Epidermal melanocyte (primary cell): ENCODE measurements at regions not wholly inside any gene's neighbourhood (a gene's known extent, or its start where the extent isn't known, plus 50 kb on each side); places are given as distances from the start of the nearest gene placed in this dataset.

ENCODE experiments used
- DNase-seq: peaks from one replicate; pipeline ENCODE4 v3.0.0; 2011; ENCODE audit warnings: low spot score; ENCODE audit not compliant: insufficient read length

DNA sequence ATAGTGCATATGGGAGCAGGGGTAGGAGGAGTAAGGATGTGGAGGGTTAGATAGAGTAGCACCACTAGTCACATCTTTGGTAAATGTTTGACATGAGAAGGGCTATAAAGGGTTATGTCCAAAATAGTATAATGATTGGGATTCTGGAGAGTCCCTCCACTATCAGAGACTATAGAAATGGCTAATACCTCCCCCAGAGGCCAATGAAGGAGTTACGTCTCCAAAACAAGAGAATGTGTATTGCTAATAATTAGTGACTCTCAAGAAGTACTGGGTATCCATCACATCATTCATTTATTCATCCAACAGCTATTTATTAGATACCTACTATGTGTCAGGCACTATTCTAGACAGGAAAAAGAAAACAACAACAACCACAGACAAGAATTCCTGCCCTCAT, 203.7 kb upstream of the UMPS start:
- DNase-seq, result no peak

DNA sequence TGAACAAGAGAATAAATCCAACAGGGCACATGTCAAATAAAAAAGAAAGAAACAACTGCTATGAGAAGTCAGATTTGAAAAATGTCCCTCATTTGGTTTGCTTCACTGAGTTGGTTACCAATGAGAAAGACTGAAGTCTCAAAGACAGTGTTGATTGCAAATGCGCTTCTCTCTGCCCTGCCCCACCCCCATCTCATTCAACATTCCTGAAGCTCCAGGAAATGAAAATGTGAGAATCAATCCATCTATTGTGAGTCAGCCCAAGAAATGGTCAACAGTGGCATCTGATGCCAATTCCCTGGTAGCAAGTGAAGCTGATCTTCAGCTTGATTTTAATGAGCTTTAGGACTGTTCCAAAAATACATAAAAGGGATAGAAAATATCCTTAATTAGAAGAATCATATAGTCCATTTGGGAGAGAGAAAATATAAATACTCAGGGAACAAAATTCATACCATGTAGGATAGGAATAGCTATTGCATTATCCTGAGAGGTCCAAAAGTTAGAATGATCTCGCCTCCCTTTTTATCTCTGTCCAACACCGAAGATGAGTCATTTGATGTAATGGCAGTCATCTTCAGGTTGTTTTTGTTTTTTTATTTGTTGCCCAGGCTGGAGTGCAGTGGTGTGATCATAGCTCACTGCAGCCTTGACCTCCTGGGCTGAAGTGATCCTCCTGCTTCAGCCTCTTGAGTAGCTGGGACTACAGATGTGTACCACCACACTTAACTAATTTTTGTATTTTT, 200.3 kb upstream of the UMPS start:
- peak; percentile 64 for DNase-seq

DNA sequence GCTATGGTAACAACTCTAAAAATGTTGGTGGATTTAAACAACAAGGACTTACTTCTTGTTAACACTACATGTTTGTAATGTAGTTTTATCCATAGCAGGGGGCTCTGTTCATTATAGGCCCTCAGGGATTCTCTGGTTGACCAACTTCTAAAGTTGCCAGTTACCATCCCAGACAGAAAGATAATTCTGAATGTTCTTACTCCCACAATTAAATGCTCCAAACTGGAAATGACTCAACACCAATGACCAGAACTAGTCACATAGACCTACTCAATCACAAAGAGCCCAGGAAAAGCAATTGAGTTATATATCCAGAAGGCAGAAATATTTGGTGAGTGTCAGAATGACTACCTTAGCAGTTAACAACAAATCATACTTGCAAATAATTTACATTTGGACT, 199.3 kb upstream of the UMPS start:
- DNase-seq, result no peak

DNA sequence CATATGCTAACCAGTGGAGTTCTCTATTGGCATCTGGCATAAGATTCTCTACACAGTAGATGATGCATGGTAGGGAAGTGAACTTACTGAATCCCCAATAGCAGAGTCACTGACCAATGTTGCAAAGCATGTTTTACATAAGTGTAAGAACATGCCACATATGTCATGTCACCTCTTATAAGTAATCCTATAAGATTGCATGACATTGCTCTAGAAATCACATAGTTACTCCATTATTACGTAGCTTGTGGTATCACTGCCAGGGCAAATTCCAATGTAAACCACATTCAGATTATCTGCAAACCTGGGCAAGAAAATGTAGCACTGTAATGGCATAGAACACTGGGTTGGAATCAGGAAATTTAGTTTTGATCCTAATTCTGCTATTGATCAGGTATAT, 198.2 kb upstream of the UMPS start:
- DNase-seq, result no peak

DNA sequence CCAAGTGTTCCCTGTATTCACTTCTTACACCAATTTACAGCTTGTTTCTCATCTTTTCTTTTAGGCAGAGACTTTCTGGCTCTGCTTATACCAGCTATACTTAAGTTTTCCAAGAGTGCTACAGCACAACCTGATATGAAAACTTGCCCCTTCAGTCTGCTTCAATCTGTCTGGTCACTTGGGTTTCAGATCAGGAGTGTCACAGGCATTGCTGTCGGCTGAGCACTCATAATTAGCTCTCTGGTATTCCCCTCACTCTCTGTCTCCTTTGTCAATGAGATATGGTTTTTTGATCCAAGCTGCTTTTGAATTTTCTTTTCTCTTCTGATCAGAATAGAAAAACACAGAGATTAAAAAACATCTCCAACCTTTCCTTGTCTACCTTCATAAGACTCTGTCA, 194.9 kb upstream of the UMPS start:
- DNase-seq, result no peak

DNA sequence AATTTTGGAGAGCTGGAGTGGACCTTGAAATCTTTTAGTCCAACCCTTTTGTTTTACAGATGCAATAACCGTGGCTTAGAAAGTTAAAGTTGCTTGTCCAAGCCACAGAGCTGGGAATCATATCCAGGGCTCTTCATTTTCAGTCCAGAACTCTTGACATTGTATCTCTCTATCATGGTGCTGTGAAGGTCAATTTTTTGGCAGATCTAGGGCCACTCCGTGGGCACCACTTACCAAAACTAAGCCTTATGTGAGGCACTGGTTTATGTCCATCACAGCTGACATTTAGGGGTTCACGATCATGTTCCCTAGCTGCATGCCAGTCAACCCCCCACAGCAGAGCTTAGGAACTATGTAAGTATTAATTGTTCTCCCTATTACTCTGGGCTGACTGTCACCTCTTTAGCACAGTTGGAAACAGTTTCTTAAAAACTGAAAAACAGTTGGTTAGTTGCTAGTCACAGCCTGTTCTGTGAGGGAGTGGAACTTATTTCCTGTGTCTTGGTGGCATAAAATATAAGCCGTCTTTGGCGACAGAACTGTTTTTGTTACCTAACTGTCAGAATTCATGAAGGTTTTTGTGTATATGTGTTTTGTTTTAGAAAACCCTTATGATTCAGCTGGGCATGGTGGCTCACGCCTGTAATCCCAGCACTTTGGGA, 189.6 kb upstream of the UMPS start:
- DNase-seq, result no peak

DNA sequence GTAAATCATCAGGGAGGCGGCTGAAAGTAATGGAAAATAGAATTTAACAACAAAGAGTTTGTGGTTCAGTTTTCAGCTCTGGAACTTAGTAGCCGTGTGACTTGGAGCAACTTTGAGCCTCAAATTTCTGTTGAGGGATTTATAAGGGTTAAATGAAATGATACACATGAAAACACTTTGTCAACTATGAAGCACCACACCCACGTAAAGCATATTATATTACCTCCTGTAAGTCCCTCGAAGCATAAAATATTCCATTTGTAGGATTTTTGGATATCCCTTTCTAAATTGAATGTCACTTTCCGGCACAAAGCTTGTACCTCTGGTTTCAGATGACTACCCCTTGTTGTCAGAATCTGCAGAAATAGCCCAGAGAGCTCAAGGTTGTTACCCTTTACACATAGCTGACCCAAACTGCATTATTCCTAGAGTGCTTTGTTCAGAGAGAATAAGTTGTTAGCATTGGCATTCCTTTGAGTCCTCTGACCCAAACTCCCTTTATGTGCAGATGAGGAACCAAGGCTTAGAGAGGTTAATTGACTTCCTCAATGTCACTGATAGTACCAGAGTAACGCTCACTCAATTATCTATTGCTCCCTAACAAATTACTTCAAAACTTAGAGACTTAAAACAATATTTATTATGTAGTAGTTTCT, 187.9 kb upstream of the UMPS start:
- DNase-seq, result no peak

DNA sequence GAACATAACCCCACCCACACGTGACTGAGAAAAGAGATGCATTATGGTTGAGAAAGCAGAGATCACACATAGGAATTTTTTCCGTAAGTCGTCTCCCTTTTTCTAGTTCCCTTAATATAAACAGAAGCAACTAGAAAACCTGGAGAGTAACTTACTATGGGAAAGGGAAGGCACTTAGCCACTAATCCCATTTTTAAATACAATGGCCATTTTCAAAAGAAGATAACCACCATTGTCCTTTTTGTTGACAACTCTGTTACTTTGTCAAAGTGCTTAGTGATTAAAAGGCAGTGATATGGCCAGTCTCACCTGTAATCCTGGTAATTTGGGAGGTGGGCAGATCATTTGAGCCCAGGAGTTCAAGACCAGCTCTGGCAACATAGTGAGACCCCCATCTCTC, 184.4 kb upstream of the UMPS start:
- no peak for DNase-seq

DNA sequence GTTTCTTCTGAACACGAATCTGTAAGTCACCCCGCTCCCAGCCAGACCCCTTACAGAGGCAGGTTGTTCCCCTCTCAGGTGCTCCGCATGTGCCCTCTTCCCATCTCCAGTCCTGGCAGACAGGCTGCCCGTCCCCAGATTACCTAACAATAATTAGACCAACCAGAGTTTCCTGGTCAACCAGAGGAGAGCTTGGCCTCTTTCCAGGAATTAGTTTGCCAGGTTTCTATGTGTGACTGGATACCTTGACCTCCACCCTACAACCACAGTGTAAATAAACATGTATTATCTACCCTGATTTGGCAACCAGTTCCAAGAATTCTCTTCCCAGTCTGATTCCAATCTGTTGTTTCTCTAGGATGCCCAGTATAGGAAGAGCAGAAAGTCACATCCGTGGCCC, 178.0 kb upstream of the UMPS start:
- no peak for DNase-seq

DNA sequence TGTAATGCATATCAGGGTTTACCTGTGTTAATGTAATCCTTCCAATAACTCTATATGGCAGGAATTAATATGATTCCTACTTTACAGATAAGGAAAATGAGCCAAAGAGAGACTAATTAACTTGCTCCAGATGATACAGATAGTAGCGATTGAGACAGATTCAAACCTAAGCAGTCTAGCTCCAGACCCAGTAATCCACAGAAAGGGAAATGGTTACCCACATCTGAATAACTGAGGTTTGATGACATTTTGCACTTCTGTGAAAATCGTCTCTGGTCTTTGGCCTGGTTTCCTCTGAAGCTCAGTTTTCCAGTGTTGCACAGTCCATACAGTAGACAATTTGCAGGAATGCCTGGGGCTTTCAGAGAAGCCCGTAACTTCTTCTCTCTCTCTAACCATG, 177.1 kb upstream of the UMPS start:
- DNase-seq, result no peak

DNA sequence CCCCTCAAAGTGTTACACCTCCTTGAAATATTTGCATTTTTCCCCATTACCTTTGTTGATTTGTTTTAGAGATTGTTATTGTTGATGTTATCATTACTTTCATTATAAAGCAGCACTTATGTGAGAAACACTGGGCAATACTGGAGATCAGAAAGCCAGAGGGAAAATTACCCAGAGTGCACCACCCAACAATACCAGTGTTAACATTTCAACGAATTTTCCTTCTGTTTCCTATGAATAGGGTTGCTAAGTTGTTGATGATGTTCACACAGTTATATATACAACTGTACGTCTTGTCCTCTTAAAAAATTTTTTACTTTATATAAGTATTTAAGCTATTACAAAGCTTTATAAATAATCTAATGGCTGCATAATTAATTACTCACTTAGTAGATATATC, 173.6 kb upstream of the UMPS start:
- no peak for DNase-seq

DNA sequence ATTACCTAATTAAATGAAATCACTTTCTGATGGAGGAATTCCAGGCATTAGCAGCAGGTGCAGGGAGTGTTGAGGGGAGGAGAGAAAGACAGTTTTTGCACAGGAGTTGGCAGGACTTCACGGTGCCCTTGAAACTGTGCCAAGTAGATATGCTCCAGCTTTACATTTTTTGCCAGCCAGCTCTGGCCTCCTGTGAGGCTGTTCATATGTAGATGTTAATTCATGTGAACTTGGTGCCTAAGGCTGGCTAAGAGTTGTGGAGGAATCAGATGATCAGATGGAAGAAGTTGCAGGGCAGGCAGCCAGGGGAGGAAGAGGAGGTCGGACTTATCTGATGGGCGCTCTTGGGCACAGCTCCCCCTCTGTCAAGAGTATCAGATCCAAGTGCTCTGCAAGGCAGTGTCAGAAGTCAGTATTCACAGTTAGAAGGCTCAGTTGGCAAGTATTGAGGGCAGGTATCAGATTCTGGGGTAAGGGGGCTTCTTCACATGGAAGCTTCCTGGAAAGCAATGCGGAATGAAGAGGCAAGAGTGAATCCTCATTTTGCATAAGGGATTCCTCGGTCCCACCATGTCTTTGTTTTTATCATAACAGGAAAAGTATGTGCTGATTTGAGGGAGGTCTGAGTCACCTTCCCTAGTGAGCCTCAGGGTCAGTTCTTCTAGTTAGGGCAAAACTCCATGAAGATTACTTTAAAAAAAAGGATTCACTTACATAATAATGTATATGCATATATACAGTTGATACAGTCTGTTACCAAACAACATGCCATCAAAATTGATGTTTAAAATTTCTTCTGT, 172.6 kb upstream of the UMPS start:
- no peak for DNase-seq

DNA sequence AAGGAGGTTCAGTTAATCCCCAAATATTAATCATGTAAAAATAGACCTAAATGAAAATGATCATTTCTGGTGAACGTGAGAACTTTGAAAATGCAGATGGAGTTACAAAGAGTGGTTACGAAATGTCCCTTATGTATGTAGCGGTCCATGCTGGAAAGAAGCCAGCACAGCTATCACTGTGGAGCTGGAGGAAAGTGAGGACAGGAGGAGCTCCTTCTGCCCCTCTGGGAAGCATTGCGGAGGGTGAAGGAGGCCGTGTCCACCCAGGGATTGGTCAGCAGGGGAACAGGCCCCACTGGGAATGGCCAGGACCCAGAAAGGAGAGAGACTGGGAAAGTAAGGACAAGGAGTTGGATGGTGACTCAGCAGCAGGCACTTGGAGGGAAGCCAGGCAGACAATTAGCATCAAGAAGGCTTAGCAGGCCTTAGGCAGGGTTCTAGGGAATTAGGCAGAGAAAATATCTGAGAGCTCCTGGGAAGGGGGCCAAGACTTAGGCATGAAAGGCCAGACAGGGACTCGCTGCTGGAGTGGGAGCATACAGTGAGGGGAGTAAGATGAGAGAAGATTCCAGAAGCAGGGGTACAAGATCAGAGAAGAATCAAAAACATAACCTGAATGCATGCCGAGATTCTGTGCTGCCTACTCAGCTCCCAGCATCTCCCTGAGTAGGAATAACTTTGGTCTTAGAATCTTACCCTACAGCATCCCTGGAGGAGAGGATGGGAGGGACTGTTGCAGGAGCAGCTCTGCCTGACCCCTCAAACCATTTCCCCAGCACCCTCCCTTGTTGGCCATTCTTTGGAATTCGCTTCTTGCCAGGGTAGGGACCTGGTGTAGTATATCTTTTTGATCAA, 171.0 kb upstream of the UMPS start:
- DNase-seq, result no peak

DNA sequence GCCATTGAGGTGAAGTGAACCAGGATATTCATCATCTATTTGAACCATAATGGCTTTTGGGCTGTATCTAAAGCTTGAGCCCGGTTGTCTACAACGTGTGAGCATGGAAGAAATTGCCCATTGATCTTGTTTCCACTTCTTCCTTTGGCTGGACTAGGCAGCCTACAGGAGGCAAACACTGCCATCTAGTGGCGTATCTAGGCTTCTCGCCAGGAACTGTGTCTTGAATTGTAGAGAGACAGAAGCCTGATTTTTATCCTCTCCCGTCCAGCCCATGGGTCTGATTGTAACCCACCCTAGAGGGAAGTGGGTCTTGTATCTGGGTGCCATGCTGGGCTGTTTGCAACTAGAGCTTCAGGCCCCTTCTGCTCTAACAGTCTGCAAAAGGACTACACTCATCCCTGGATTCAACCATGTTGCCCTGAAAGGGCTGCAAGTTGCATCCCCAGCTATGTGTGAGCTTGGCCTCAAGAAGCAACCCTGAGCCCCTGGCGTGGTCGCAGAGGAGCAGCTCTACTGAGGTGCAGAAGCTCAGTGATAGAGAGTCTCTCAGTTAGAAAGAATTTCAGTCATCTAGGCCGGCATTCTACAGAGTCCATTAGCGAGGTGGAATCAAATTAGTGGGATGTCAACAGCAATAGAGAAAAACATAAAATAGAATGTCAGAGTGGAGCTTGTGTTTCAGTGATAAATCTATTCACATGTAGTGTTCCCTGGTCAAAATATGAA, 170.2 kb upstream of the UMPS start:
- DNase-seq, result peak; percentile 74

DNA sequence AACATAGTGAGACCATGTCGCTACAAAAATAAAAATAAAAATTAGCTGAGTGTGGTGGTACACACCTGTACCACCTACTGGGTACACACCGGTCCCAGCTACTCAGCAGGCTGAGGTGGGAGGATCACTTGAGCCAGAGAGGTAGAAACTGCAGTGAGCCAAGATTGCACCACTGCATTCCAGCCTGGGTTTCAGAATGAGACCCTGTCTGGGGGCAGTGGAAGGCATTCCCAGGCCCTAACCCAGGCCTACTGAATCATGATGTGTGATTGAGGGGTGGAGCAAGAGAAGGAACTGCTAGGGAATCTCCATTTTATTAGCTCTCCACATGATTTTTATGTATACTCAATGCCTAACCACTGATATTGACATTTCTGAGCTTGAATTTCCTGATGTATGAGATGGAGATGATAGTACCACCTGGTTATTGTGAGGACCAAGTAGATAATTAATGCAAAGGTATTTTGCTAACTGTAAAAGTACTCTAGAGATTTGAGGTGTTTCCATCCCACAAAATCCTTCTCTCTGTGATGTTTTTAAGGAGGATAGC, 169.5 kb upstream of the UMPS start:
- no peak for DNase-seq

DNA sequence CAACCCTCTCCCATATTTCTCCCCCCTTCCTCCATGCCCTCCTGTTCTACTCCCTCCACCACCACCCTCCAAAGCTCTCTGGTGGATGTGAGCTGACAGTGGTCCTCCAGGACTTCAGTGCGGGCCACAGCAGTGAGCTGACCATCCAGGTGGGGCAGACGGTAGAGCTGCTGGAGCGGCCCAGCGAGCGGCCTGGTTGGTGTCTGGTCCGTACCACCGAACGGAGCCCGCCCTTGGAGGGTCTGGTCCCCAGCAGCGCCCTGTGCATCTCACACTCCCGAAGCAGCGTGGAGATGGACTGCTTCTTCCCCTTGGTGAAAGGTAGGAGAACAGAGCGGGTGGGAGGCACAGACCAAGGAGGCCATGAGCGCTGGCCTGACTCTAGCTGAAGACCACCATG, 167.5 kb upstream of the UMPS start:
- no peak for DNase-seq

DNA sequence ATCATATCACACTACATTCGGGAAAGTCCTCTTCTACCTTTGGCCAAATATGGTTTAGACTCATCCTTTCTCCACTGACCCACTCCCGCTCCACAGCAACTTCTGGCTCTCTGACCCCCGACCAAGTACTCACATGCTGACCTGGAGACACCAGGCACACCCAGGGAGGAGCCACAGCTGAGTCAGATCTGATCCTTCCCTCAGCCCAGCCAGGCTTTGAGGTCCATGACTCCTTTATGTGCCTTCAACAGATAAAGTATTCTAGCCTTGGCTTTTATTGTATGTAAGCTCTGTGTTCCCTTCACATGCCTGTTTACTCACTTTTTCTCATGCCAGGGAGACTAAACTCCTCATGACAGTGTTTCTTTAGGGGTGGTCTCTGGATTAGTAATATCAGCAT, 166.9 kb upstream of the UMPS start:
- no peak for DNase-seq

DNA sequence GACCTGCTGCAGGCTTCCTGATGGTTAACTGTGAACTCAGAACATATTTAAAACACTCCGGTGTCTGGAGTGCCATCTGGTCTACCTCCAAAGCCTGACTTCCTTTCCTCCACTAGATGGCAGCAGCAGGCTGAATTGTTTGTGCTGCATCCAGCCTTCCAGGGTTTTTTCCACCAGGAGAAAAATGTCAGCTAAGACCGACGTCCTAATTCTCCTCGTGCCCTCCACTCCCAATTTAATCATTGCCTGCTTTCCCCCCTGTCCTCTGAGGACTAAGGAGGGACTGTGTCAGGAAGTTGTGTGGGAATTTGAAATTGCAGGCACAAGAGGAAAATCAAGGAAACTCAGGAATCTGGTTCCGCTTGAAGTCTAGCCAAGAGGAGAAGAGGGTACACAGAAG, 165.2 kb upstream of the UMPS start:
- DNase-seq, result peak; percentile 79

DNA sequence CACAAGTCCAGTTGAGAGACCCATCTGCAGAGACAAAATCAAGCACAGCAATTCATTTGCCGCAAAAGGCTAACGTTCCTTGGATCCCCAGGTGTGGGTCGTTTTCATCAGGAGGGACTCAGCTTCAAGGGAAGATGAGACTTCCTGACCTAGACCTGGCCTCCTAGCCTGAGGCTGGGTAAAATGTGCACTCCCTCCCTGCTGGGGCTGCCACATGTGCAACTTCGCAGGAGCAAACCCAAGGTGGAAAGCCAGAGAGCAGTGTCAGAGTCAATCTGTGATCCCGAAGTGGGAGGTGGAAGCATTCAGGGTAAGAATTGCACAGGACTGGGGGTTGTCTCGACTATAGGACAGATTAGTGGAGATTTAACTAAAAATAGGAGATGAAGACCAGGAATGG, 164.7 kb upstream of the UMPS start:
- DNase-seq, result no peak

DNA sequence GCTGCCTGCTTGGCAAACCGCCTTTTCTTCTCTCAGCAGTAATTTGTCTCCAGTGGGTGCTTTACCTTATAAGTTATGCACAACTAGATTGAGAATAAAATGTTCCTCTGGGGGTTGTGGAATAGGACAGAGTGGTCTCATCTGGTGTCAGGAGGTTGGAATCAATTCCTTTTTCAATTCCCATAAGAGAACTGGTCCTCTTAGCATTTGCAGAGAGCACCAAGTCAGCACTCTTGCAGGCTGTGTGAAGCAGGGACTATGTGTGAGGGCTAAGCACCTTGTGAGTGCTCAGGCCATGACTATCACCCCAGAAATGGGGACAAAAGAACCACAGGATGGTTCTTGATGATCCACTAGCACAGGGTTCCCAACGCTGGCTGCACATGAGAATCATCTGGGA, 163.6 kb upstream of the UMPS start:
- DNase-seq, result no peak
